SK-N-SH treated with all-trans-retinoic acid at 6 μM for 48 hours (cell line): ENCODE measurements at regions not wholly inside any gene's neighbourhood (a gene's known extent, or its start where the extent isn't known, plus 50 kb on each side); places are given as distances from the start of the nearest gene placed in this dataset.

Source experiments
- PATZ1 ChIP-seq: fragments of 250-450 bp; sonication (Bioruptor Pico); IDR thresholded peaks from 2 replicates; pipeline ENCODE4 v1.8.0; 2020; ENCODE audit warnings: mild to moderate bottlenecking, moderate library complexity, borderline replicate concordance
- ZFP30 ChIP-seq: fragments of 450-650 bp; formaldehyde crosslinking; IDR thresholded peaks from 2 replicates; pipeline ENCODE4 v1.5.0; 2022; ENCODE audit warnings: mild to moderate bottlenecking, moderate library complexity

GRCh38 chr10:126842836-126843235 lies 62.4 kb upstream of the DOCK1 start:
- TF ChIP-seq PATZ1 (CRISPR knock-in tag) (no peak), ZFP30 (CRISPR knock-in tag) (no peak)
